ENCODE measurements at regions not wholly inside any gene's neighbourhood (a gene's known extent, or its start where the extent isn't known, plus 50 kb on each side); places are given as distances from the start of the nearest gene placed in this dataset.

DNA sequence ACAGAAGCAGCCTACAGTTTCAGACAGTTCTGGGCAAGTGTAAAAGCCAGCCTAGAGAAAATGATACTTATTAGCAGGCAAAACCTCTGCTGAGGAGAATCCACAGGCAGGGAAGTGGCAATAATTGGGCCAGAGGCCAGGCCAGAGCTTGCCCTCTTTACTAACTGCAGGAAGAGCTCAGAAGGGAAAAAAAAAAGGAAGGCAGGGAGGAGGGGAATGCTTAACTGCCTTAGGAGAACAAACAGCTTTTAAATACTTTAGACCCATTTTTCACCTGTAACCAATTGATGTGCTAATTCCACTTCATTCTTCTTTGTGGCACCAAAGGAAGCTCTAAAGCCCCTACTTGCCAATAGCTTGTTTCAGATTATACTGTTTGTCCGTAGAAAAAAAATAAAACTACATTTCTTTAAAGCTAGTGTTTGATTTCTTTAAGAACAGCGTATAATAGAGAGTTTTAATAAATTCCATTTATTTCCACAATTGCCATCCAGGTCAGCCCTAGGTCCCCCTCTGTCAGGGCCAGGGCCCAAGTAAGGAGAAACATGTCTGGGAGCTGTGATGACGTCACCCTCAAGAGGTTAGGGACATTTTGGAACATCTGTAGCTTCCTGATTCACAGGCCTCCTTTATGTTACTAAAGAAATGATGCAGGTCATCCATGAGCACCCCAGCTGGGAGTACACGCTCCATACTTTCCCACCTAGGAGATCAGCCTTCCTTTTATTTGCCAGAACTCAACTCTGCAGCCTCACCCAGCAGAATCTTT lies 384.3 kb downstream of the CDC5L start:
- TF ChIP-seq, protein P1, sequence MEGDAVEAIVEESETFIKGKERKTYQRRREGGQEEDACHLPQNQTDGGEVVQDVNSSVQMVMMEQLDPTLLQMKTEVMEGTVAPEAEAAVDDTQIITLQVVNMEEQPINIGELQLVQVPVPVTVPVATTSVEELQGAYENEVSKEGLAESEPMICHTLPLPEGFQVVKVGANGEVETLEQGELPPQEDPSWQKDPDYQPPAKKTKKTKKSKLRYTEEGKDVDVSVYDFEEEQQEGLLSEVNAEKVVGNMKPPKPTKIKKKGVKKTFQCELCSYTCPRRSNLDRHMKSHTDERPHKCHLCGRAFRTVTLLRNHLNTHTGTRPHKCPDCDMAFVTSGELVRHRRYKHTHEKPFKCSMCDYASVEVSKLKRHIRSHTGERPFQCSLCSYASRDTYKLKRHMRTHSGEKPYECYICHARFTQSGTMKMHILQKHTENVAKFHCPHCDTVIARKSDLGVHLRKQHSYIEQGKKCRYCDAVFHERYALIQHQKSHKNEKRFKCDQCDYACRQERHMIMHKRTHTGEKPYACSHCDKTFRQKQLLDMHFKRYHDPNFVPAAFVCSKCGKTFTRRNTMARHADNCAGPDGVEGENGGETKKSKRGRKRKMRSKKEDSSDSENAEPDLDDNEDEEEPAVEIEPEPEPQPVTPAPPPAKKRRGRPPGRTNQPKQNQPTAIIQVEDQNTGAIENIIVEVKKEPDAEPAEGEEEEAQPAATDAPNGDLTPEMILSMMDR (IDR thresholded peaks at IDR 0.05; ENCODE audit: low read depth, low read length) = no peak
- no peak for DNase-seq (ENCODE audit: extremely low read depth, low read depth)

GRCh38 chr6:44772838-44773237 lies 385.3 kb downstream of the CDC5L start:
- TF ChIP-seq, protein P1 (IDR thresholded peaks at IDR 0.05; ENCODE audit: low read depth, low read length) = no peak
- no peak for DNase-seq (ENCODE audit: extremely low read depth, low read depth)

GRCh38 chr6:44775121-44775520 lies 387.6 kb downstream of the CDC5L start:
- TF ChIP-seq, protein P1 (IDR thresholded peaks at IDR 0.05; ENCODE audit: low read depth, low read length) = no peak
- no peak for DNase-seq (ENCODE audit: extremely low read depth, low read depth)

DNA sequence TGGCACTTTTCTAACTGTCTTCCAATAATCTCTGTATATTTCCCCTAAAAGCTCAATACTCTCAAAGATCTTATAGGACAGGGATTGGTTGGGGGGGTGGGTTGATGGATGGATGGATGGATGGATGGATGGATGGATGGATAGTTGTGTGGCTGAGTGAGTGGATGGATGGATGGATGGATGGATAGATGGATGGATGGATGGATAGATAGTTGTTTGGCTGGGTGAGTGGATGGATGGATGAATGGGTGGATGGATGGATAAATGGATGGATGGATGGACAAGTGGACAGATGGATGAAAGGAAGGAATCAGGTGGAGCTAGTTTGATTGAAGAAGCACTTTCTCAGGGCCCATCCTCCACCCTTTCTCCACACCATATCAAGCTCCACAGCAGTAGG lies 388.8 kb downstream of the CDC5L start:
- no peak for DNase-seq (ENCODE audit: extremely low read depth, low read depth)
- TF ChIP-seq, protein P1 (IDR thresholded peaks at IDR 0.05; ENCODE audit: low read depth, low read length) = no peak

GRCh38 chr6:44778513-44778912 lies 391.0 kb downstream of the CDC5L start:
- TF ChIP-seq, protein P1 (IDR thresholded peaks at IDR 0.05; ENCODE audit: low read depth, low read length) = no peak
- no peak for DNase-seq (ENCODE audit: extremely low read depth, low read depth)
